H1 (cell line): ENCODE measurements at regions not wholly inside any gene's neighbourhood (a gene's known extent, or its start where the extent isn't known, plus 50 kb on each side); places are given as distances from the start of the nearest gene placed in this dataset.
A peak's percentile ranks its signal among the peaks of the same experiment; 100 is the strongest.

Experiments
- CTCF ChIA-PET: fragments of 300-600 bp; sonication (Branson Sonifier 250); formaldehyde crosslinking; loops from one replicate; lab custom pipeline; 2021; ENCODE audit not compliant: partially characterized antibody; lab: Charles Lee
- POLR2A ChIA-PET: fragments of 300-600 bp; sonication (Branson Sonifier 250); formaldehyde crosslinking; loops from one replicate; lab custom pipeline; 2021; ENCODE audit warnings: inconsistent platforms; ENCODE audit not compliant: partially characterized antibody; lab: Charles Lee
- DNase-seq, 2 experiments: peaks; one replicate each; pipeline versions ENCODE4 v3.0.0 to v3.0.0-alpha.2; 2010 to 2022; ENCODE audit warnings: low spot score in 2 of 2, low read depth in 1 of 2, mixed read lengths in 1 of 2
- FAIRE-seq: peaks from 2 replicates; lab custom pipeline; 2011; peaks lifted over from hg19 to GRCh38; lab: Jason Lieb, UNC
- H2AFZ ChIP-seq: 2 replicates; pipeline ENCODE4 v1.8.1; 2012; ENCODE audit warnings: low read length, inconsistent platforms
- H2AK5ac ChIP-seq: 2 replicates; pipeline ENCODE4 v1.6.1; 2013; ENCODE audit warnings: low read depth, low read length
- H2BK120ac ChIP-seq: replicated peaks from 2 replicates; pipeline ENCODE3; 2013; ENCODE audit warnings: low read depth, low read length, inconsistent platforms
- H2BK12ac ChIP-seq: 2 replicates; pipeline ENCODE4 v1.6.1; 2013; ENCODE audit warnings: low read depth, low read length
- H2BK15ac ChIP-seq: 2 replicates; pipeline ENCODE4 v1.6.1; 2013; ENCODE audit warnings: low read length
- H2BK20ac ChIP-seq: 2 replicates; pipeline ENCODE4 v1.6.1; 2013; ENCODE audit warnings: low read length
- H2BK5ac ChIP-seq: 2 replicates; pipeline ENCODE4 v1.6.1; 2013; ENCODE audit warnings: low read depth, low read length
- H3K14ac ChIP-seq: 2 replicates; pipeline ENCODE4 v1.6.1; 2013; ENCODE audit warnings: inconsistent platforms; ENCODE audit not compliant: insufficient read length
- H3K18ac ChIP-seq: 2 replicates; pipeline ENCODE4 v1.6.1; 2013; ENCODE audit warnings: low read length; ENCODE audit errors: extremely low read depth
- H3K23ac ChIP-seq: 2 replicates; pipeline ENCODE4 v1.6.1; 2013; ENCODE audit warnings: inconsistent platforms; ENCODE audit not compliant: insufficient read length
- H3K23me2 ChIP-seq: 2 replicates; pipeline ENCODE4 v1.6.1; 2013; ENCODE audit warnings: low read depth, low read length
- H3K27ac ChIP-seq: 2 replicates; pipeline ENCODE4 v1.6.1; 2011; ENCODE audit warnings: low read depth, low read length, inconsistent platforms
- H3K27me3 ChIP-seq, 4 experiments: replicated peaks in 1 of 4; 1 replicate in 1 of 4; 2 replicates in 3 of 4; pipeline versions ENCODE4 v1.6.1 to v1.8.1; 2011 to 2013; ENCODE audit warnings: low read length in 3 of 4, mild to moderate bottlenecking in 3 of 4, inconsistent platforms in 2 of 4, mixed read lengths in 2 of 4, moderate library complexity in 1 of 4; ENCODE audit not compliant: control insufficient read depth in 3 of 4, insufficient read depth in 3 of 4; ENCODE audit errors: extremely low read depth in 1 of 4
- H3K36me3 ChIP-seq, 4 experiments: 2 replicates each; pipeline versions ENCODE4 v1.6.1 to v1.8.1; 2011 to 2013; ENCODE audit warnings: mild to moderate bottlenecking in 4 of 4, low read length in 3 of 4, moderate library complexity in 2 of 4, control low read depth in 1 of 4, inconsistent platforms in 1 of 4; ENCODE audit not compliant: insufficient read depth in 4 of 4, control insufficient read depth in 2 of 4
- H3K4ac ChIP-seq: replicated peaks from 2 replicates; pipeline ENCODE3; 2013; ENCODE audit warnings: low read length, low read depth, mixed read lengths, inconsistent platforms; ENCODE audit not compliant: insufficient read length
- H3K4me1 ChIP-seq, 4 experiments: replicated peaks in 1 of 4; 1 replicate in 1 of 4; 2 replicates in 3 of 4; pipeline versions ENCODE4 v1.6.1 to v1.8.1; 2011 to 2013; ENCODE audit warnings: low read length in 3 of 4, inconsistent platforms in 2 of 4, mixed read lengths in 1 of 4; ENCODE audit not compliant: insufficient read depth in 4 of 4, control insufficient read depth in 3 of 4
- H3K4me2 ChIP-seq, 2 experiments: 2 replicates each; pipeline versions ENCODE4 v1.6.1 to v1.8.1; 2011 to 2013; ENCODE audit warnings: low read depth in 2 of 2, low read length in 2 of 2, control low read depth in 1 of 2, inconsistent platforms in 1 of 2, mild to moderate bottlenecking in 1 of 2; ENCODE audit not compliant: insufficient read depth in 1 of 2
- H3K4me3 ChIP-seq, 4 experiments: fragments of 200-600, 300-600 bp in 1 of 4; sonication (generic), shearing (Covaris generic), sonication (Bioruptor Twin) in 1 of 4; 2 replicates each; pipeline versions ENCODE4 v1.5.1 to v1.8.1; 2011 to 2016; ENCODE audit warnings: low read length in 4 of 4, low read depth in 3 of 4, control low read depth in 2 of 4, inconsistent platforms in 2 of 4, mild to moderate bottlenecking in 2 of 4, mixed read lengths in 1 of 4, moderate library complexity in 1 of 4; ENCODE audit not compliant: insufficient read depth in 2 of 4; ENCODE audit errors: extremely low read depth in 1 of 4
- H3K56ac ChIP-seq: replicated peaks from 2 replicates; pipeline ENCODE3; 2013; ENCODE audit warnings: low read depth, mild to moderate bottlenecking, mixed read lengths, low read length, inconsistent platforms; ENCODE audit not compliant: insufficient read length
- H3K79me1 ChIP-seq: 2 replicates; pipeline ENCODE4 v1.6.1; 2013; ENCODE audit warnings: low read depth, low read length, control low read depth
- H3K79me2 ChIP-seq, 2 experiments: 2 replicates each; pipeline versions ENCODE4 v1.6.1 to v1.8.1; 2012 to 2013; ENCODE audit warnings: low read length in 2 of 2, mild to moderate bottlenecking in 2 of 2, inconsistent platforms in 1 of 2; ENCODE audit not compliant: insufficient read depth in 2 of 2, control insufficient read depth in 1 of 2
- H3K9ac ChIP-seq, 4 experiments: replicated peaks in 1 of 4; 1 replicate in 1 of 4; 2 replicates in 3 of 4; pipeline versions ENCODE4 v1.6.1 to v1.8.1; 2011 to 2013; ENCODE audit warnings: low read depth in 3 of 4, low read length in 3 of 4, control low read depth in 2 of 4, mild to moderate bottlenecking in 2 of 4, moderate library complexity in 2 of 4, inconsistent platforms in 1 of 4; ENCODE audit errors: extremely low read depth in 1 of 4
- H3K9me3 ChIP-seq, 2 experiments: 2 replicates each; pipeline versions ENCODE4 v1.6.1 to v1.8.1; 2012 to 2013; ENCODE audit warnings: mild to moderate bottlenecking in 2 of 2, moderate library complexity in 2 of 2, control low read depth in 1 of 2, inconsistent platforms in 1 of 2, low read depth in 1 of 2, low read length in 1 of 2, mixed read lengths in 1 of 2; ENCODE audit not compliant: insufficient read depth in 2 of 2
- H4K20me1 ChIP-seq, 2 experiments: replicated peaks in 1 of 2; 2 replicates each; pipeline versions ENCODE3 to v1.8.1; 2011 to 2013; ENCODE audit warnings: inconsistent platforms in 2 of 2, low read length in 2 of 2, mild to moderate bottlenecking in 1 of 2; ENCODE audit not compliant: insufficient read depth in 2 of 2, control insufficient read depth in 1 of 2
- H4K5ac ChIP-seq: 2 replicates; pipeline ENCODE4 v1.6.1; 2013; ENCODE audit warnings: low read length, low read depth, mixed read lengths, inconsistent platforms; ENCODE audit not compliant: insufficient read length
- H4K8ac ChIP-seq: 2 replicates; pipeline ENCODE4 v1.8.0; 2013; ENCODE audit warnings: mild to moderate bottlenecking, moderate library complexity, low read length, inconsistent platforms; ENCODE audit not compliant: insufficient read depth; ENCODE audit errors: extremely low read depth
- H4K91ac ChIP-seq: replicated peaks from 2 replicates; pipeline ENCODE3; 2013; ENCODE audit warnings: low read length, mixed read lengths, inconsistent platforms; ENCODE audit not compliant: insufficient read length
- BACH1 ChIP-seq: IDR thresholded peaks from 2 replicates; pipeline ENCODE4 v1.6.1; 2012; ENCODE audit warnings: low read length, improper control_type of control experiment
- FOSL1 ChIP-seq: IDR thresholded peaks from 2 replicates; pipeline ENCODE4 v1.6.1; 2011; ENCODE audit warnings: mild to moderate bottlenecking, low read depth, low read length, moderate library complexity; ENCODE audit not compliant: insufficient read depth
- HDAC6 ChIP-seq: IDR thresholded peaks from one replicate; pipeline ENCODE4 v1.7.1; 2012; ENCODE audit warnings: low read depth, mild to moderate bottlenecking, inconsistent platforms, low read length, moderate library complexity
- KDM1A ChIP-seq: fragments of 200-600, 300-600 bp; sonication (generic); IDR thresholded peaks from 2 replicates; pipeline ENCODE4 v1.7.1; 2016; ENCODE audit warnings: mild to moderate bottlenecking, low read length, borderline replicate concordance
- MAFK ChIP-seq: IDR thresholded peaks from 2 replicates; pipeline ENCODE4 v1.6.1; 2012; ENCODE audit warnings: low read depth, mild to moderate bottlenecking, improper control_type of control experiment, low read length
- SIN3A ChIP-seq, 2 experiments: IDR thresholded peaks in 1 of 2; conservative IDR thresholded peaks in 1 of 2; 2 replicates each; pipeline ENCODE4 v1.6.1; 2011 to 2012; ENCODE audit warnings: low read length in 2 of 2, improper control_type of control experiment in 1 of 2, low read depth in 1 of 2, mild to moderate bottlenecking in 1 of 2
- SIRT6 ChIP-seq: IDR thresholded peaks from one replicate; pipeline ENCODE4 v1.7.1; 2012; ENCODE audit warnings: low read length, inconsistent platforms
- SIX5 ChIP-seq: IDR thresholded peaks from 2 replicates; pipeline ENCODE4 v1.6.1; 2011; ENCODE audit warnings: mild to moderate bottlenecking, low read depth, low read length
- SP2 ChIP-seq: IDR thresholded peaks from 2 replicates; pipeline ENCODE4 v1.6.1; 2012; ENCODE audit warnings: mild to moderate bottlenecking, low read length, inconsistent platforms
- TAF1 ChIP-seq: IDR thresholded peaks from 2 replicates; pipeline ENCODE4 v1.6.1; 2011; ENCODE audit warnings: mild to moderate bottlenecking, low read depth, low read length
- WGBS, 2 experiments: shearing (Covaris generic) in 1 of 2; methylation state at CpG; one replicate each; pipeline versions ENCODE4 v1.1.6 to v1.1.7; 2013 to 2015; ENCODE audit warnings: low lambda C conversion rate in 2 of 2, mixed read lengths in 2 of 2, inconsistent platforms in 1 of 2, low coverage in 1 of 2, missing lambda C conversion rate in 1 of 2; ENCODE audit not compliant: insufficient replicate concordance in 2 of 2, insufficient coverage in 1 of 2, insufficient read length in 1 of 2; ENCODE audit errors: extremely low coverage in 1 of 2, missing lambda C conversion rate in 1 of 2; 5-methylcytosine and 5-hydroxymethylcytosine counted together
- TF ChIP-seq, protein P1 (sequence below), 3 experiments: IDR thresholded peaks; 1 replicate in 2 of 3; 2 replicates in 1 of 3; pipeline versions ENCODE4 v1.5.1 to v1.6.1; 2011; ENCODE audit warnings: low read length in 3 of 3, mild to moderate bottlenecking in 3 of 3, inconsistent platforms in 2 of 3, low read depth in 1 of 3, moderate library complexity in 1 of 3; ENCODE audit not compliant: insufficient read depth in 1 of 3; ENCODE audit errors: control extremely low read depth in 1 of 3

DNA sequence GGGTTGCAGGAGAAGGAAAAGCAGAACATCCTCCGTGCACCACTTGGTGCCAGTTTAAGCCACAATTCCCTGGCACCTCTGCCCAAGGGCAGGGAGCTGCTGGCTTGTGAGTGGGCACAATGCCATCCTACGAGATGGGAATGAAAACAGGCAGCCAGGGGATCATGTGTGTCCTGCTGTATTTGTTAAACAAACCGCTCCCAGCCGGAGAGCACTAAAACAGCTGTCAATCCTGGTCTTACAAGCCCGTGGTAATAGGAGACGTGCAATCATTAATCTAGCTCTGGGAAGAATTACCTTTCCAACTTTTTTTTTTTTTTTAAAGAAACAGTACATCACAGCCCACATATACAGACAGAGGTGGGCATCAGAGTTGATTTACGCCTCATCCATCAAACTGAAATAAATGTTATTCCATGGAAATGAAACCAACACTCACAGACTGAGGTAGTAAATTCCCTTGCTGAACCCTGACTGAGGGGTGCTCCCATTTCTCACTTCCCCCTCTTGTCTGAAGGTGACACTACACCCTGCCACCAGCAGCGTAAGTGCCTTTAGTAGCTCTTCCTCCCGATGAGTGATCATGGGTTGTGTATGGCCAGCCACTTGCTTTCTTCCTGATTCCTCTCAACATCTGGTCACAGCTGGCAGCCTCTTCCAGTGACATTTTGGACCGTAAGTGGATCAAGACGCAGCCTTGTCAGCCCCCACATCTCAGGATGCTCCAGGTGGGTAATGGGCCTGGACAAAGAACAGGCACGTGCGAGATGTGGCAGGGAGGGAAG lies 143.8 kb downstream of the TEX36 start:
- CTCF ChIA-PET: interaction anchor here (0.9 to 1.8 kb wide), 4 partner anchors 17 to 90 kb away, joined by 3 to 4 read pairs (median 4); no protein-coding TSS in a partner anchor

More for the DNA sequence above, 143.8 kb downstream of the TEX36 start:
- Histone ChIP-seq H4K5ac (no peak overlapping the region), H2BK120ac (no peak overlapping the region), H3K27ac (no peak overlapping the region), H2AFZ (no peak overlapping the region), H3K79me2 (no peaks in the 10 kb centered on the region), H3K23me2 (no peaks in the 10 kb centered on the region), H2BK12ac (no peak overlapping the region), H3K27me3 (no peaks in the 10 kb centered on the region), H2BK5ac (no peak overlapping the region), H3K79me1 (no peaks in the 10 kb centered on the region), H4K8ac (no peak overlapping the region), H3K9me3 (no peaks in the 10 kb centered on the region), H3K4me1 (no peaks in the 10 kb centered on the region), H3K9ac (no peak overlapping the region), H4K91ac (no peak overlapping the region), H3K36me3 (no peaks in the 10 kb centered on the region), H3K14ac (no peak overlapping the region), H2BK20ac (no peak overlapping the region), H3K18ac (no peak overlapping the region), H3K4ac (no peak overlapping the region), H2BK15ac (no peak overlapping the region), H2AK5ac (no peak overlapping the region), H4K20me1 (no peaks in the 10 kb centered on the region)
- FAIRE-seq: no peak
- POLR2A ChIA-PET: interaction anchor here (0.6 to 1.3 kb wide), 3 partner anchors 82 to 180 kb away, joined by 3 read pairs; partner anchors contain the start of gene EDRF1
- TF ChIP-seq, protein P1, sequence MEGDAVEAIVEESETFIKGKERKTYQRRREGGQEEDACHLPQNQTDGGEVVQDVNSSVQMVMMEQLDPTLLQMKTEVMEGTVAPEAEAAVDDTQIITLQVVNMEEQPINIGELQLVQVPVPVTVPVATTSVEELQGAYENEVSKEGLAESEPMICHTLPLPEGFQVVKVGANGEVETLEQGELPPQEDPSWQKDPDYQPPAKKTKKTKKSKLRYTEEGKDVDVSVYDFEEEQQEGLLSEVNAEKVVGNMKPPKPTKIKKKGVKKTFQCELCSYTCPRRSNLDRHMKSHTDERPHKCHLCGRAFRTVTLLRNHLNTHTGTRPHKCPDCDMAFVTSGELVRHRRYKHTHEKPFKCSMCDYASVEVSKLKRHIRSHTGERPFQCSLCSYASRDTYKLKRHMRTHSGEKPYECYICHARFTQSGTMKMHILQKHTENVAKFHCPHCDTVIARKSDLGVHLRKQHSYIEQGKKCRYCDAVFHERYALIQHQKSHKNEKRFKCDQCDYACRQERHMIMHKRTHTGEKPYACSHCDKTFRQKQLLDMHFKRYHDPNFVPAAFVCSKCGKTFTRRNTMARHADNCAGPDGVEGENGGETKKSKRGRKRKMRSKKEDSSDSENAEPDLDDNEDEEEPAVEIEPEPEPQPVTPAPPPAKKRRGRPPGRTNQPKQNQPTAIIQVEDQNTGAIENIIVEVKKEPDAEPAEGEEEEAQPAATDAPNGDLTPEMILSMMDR (IDR thresholded peaks at IDR 0.05; ENCODE audit: control extremely low read depth in 1 of 3, insufficient read depth in 1 of 3, low read depth in 1 of 3, low read length in 3 of 3): no peak
- TF ChIP-seq HDAC6 (no peak), KDM1A (no peak), TAF1 (no peak), SP2 (no peak), FOSL1 (no peak), MAFK (no peak), SIRT6 (no peak), BACH1 (no peak), SIN3A (conservative IDR thresholded peaks at IDR 0.05 in 1 of 2, IDR thresholded peaks at IDR 0.05 in 1 of 2; ENCODE audit: low read depth in 1 of 2, low read length in 2 of 2) (no peak), SIX5 (no peak)
- TF ChIP-seq, all 59 proteins: peak for 0
- Histone ChIP-seq H3K4me3 (no peak overlapping the region), H3K56ac (no peak overlapping the region), H3K23ac (no peak overlapping the region), H3K4me2 (no peak overlapping the region)
- peak in 1 of 2 experiments; percentile 27 for DNase-seq
- WGBS, 2 experiments: 86% methylated on average over 13 of the region's 13 CpGs; no CpG with 5 or more reads in 1 of the 2 experiments
